IPS-18a (cell line): ENCODE measurements at regions not wholly inside any gene's neighbourhood (a gene's known extent, or its start where the extent isn't known, plus 50 kb on each side); places are given as distances from the start of the nearest gene placed in this dataset.
"Not testable (repeated sequence)": the region's sequence is repeated elsewhere in the genome, so short reads cannot be mapped to it uniquely, and the experiment has no call there.

ENCODE experiments used
- H3K27ac ChIP-seq: one replicate; pipeline ENCODE4 v1.5.1; 2013; ENCODE audit warnings: low read length
- H3K27me3 ChIP-seq: one replicate; pipeline ENCODE4 v1.6.1; 2013; ENCODE audit warnings: mild to moderate bottlenecking, low read length; ENCODE audit not compliant: control insufficient read depth, insufficient read depth
- H3K36me3 ChIP-seq: one replicate; pipeline ENCODE4 v1.6.1; 2013; ENCODE audit warnings: low read depth, low read length; ENCODE audit not compliant: control insufficient read depth
- H3K4me1 ChIP-seq: one replicate; pipeline ENCODE4 v1.6.1; 2013; ENCODE audit warnings: low read depth, low read length; ENCODE audit not compliant: control insufficient read depth
- H3K4me3 ChIP-seq: one replicate; pipeline ENCODE4 v1.5.1; 2013; ENCODE audit warnings: low read length
- H3K9ac ChIP-seq: one replicate; pipeline ENCODE4 v1.6.1; 2013; ENCODE audit warnings: mild to moderate bottlenecking, low read length, moderate library complexity
- H3K9me3 ChIP-seq: one replicate; pipeline ENCODE4 v1.6.1; 2013; ENCODE audit warnings: low read depth, low read length; ENCODE audit not compliant: control insufficient read depth

DNA sequence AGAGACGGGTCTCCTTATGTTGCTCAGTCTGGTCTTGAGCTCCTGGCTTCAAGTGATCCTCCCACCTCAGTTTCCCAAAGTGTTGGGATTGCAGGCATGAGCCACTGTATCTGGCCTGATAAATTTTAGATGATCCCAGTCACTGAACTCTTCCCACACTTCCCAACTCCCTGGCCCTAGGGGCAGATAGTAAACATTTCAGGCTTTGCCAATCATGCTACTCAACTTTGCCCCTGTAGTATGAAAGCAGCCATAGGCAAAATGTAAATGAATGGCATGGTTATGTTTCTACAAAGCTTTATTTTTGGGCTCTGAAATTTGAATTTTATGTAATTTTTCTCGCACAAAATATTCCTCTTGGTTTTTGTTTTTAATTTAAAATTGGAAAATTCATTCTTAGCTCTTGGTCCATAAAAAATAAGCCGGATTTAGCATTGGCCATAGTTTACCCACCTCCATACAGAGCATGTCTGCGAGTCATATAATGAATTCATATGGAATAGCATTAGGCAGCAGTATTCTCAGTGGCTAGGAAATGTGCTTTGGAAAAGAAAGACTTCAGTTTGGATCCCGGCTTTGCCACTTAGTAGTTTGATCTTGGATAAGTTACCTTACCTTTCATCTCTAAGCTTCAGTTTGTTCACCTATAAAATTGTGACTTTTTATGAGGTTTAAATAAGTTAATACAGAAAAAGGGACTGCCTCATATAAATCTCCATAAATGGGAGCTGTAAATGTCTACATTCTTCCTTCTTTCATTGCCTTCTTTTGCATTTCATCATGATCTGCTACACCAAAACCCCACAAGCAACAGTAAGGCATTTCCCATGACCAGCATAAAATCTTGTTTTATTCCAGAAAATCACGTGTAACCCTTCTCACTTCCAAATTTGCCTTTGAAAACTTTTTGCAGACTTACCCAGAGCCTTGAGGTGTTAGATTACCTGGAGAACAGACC is 360.3 kb upstream of the TPM1 start:
- H3K27ac ChIP-seq = no peak overlapping the region
- H3K9me3 ChIP-seq = no peaks in the 10 kb centered on the region
- no peaks in the 10 kb centered on the region for H3K27me3 ChIP-seq
- H3K9ac ChIP-seq = no peak overlapping the region
- no peaks in the 10 kb centered on the region for H3K4me1 ChIP-seq
- no peak overlapping the region for H3K4me3 ChIP-seq
- no peaks in the 10 kb centered on the region for H3K36me3 ChIP-seq

DNA sequence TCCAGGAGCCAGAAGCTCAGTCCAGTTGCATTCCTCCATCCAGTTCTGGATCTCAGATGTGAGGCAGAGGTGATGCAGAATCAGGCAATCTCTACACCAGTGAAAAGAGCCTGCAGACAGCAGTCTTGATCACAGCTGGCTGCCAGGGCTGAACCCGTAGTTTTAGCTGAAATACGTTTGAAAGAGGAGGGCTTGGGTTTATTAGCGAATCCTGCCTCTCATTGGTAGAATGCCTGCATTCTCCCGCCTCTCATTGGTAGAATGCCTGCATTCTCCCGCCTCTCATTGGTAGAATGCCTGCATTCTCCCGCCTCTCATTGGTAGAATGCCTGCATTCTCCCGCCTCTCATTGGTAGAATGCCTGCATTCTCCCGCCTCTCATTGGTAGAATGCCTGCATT is 359.4 kb upstream of the TPM1 start:
- not testable (repeated sequence) for H3K27ac ChIP-seq, H3K9ac ChIP-seq, H3K9me3 ChIP-seq, H3K36me3 ChIP-seq, H3K4me3 ChIP-seq, H3K27me3 ChIP-seq, H3K4me1 ChIP-seq

DNA sequence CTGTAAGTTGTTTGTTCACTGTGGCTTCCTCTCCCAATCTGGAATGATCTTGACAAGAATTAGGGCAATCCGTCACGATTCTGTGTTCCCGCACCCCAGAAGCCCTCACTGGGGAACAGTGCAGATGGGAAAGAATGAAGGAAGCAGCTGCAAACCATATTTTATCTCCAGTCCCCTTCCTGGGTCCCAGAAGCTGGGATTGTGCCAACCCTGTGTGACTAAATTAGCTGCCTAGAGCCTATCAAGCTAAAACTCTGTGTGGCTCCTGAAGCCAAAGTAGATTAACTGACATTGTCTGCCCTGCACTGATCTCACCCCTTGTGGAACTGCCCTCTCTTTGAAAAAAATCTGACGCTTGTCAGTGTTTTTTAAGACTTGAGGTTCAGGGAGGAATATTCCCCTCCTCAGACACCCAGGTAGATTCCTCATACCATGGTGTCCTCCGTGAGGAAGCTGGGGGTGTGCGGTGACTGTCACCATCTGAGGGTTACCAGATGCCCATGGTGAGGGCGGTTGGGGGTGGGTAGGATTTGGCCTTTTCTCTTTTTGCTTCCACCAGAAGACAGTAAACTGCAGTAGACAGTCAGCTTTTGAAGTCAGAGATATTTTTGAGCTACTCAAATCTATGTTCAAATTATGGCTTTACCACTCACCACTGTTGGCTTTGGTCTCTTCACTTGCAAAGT is 358.3 kb upstream of the TPM1 start:
- no peaks in the 10 kb centered on the region for H3K27me3 ChIP-seq

DNA sequence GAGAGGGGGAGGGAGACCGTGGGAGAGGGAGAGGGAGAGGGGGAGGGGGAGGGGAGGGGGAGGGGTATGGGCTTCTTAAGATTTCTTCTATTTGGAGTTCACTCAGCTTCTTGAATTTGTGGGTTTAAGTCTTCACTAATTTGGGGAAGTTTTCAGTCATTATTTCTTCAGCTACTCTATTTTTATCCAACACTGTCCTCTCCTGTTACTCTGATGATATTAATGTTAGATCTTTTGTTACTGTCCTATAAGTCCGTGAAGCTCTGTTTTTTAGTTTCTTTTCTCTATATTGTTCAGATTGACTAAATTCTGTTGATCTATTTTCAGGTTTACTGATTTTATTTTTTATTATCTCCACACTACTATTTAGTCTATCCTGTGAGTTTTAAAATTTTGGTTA is 351.5 kb upstream of the TPM1 start:
- Histone ChIP-seq H3K27ac (no peak overlapping the region), H3K36me3 (no peaks in the 10 kb centered on the region), H3K9me3 (no peaks in the 10 kb centered on the region), H3K9ac (no peak overlapping the region), H3K27me3 (no peaks in the 10 kb centered on the region), H3K4me1 (no peaks in the 10 kb centered on the region), H3K4me3 (no peak overlapping the region)

More for the DNA sequence above, 358.3 kb upstream of the TPM1 start:
- H3K36me3 ChIP-seq = no peaks in the 10 kb centered on the region
- H3K4me3 ChIP-seq = no peak overlapping the region
- no peak overlapping the region for H3K9ac ChIP-seq
- H3K9me3 ChIP-seq = no peaks in the 10 kb centered on the region
- H3K27ac ChIP-seq = no peak overlapping the region
- no peaks in the 10 kb centered on the region for H3K4me1 ChIP-seq

DNA sequence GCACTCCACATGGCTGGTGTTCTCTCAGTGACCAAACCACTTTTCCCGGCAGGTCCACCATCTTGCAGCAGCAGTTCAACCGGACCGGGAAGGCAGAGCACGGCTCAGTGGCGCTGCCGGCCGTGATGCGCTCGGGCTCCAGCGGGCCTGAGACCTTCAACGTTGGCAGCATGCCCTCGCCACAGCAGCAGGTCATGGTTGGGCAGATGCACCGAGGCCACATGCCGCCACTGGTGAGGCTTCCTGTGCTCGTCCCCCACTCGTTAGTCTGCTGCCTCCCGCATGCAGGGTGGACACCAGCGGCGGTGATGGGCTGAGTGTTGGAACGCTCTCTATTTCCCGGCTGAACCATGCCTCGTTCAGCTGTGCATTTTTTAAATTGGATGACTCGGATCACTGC is 344.9 kb upstream of the TPM1 start:
- no peaks in the 10 kb centered on the region for H3K4me1 ChIP-seq
- H3K9me3 ChIP-seq = no peaks in the 10 kb centered on the region
- H3K36me3 ChIP-seq = no peaks in the 10 kb centered on the region
- no peak overlapping the region for H3K9ac ChIP-seq
- no peaks in the 10 kb centered on the region for H3K27me3 ChIP-seq
- H3K27ac ChIP-seq = no peak overlapping the region
- no peak overlapping the region for H3K4me3 ChIP-seq

DNA sequence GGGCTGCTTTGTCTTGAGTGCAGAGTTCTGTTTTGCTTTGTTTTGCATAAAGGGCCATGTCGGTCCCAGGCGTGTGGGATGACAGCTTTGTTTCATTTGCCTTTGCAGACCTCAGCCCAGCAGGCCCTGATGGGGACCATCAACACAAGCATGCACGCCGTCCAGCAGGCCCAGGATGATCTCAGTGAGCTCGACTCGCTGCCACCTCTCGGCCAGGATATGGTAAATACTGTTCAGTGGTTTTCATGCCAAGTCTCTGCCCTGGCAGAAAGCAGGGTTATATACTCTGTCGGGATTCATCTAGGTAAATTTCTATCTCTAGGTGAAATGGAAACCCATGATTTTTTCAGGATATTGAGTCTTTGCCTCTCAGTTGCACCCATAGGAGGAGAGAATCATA is 343.9 kb upstream of the TPM1 start:
- no peaks in the 10 kb centered on the region for H3K4me1 ChIP-seq
- H3K9ac ChIP-seq = no peak overlapping the region
- H3K36me3 ChIP-seq = no peaks in the 10 kb centered on the region
- no peak overlapping the region for H3K27ac ChIP-seq
- H3K4me3 ChIP-seq = no peak overlapping the region
- H3K9me3 ChIP-seq = no peaks in the 10 kb centered on the region
- no peaks in the 10 kb centered on the region for H3K27me3 ChIP-seq

DNA sequence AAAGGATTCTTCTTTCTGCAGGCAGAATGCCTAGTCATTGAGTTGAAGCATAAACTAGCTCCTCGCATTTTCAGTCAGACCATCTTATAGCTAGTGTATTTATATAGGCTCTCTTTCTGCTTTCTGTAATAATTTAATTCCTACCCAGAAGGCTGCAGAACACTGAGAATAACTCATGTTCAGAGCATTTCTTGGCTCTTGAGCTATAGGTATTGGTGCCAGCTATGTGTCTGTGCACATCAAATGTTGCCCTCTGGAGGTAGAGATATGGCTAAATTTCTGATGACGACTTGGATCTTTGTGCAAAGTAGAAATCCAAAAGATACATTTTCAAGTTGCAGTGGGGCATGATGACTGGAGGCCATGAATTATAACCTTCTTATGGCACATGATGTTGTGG is 336.2 kb upstream of the TPM1 start:
- peaks cover 9% of the 10 kb centered on the region for H3K4me1 ChIP-seq
- no peak overlapping the region for H3K9ac ChIP-seq
- H3K4me3 ChIP-seq = no peak overlapping the region
- H3K9me3 ChIP-seq = no peaks in the 10 kb centered on the region
- H3K27ac ChIP-seq = no peak overlapping the region
- no peaks in the 10 kb centered on the region for H3K36me3 ChIP-seq
- H3K27me3 ChIP-seq = no peaks in the 10 kb centered on the region

DNA sequence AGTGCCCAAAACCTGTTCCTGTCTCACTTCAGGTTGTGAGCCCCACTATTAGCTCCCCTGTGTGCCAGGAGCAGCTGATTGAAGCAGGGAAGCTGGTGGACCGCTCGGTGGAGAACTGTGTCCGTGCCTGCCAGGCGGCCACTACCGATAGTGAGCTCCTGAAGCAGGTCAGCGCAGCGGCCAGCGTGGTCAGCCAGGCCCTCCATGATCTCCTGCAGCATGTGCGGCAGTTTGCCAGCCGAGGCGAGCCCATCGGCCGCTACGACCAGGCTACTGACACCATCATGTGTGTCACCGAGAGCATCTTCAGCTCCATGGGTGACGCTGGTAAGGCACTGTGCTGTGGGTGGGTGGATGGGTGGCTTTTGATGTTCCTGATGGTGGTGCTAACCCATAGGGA is 334.1 kb upstream of the TPM1 start:
- no peaks in the 10 kb centered on the region for H3K27me3 ChIP-seq
- H3K9ac ChIP-seq = no peak overlapping the region
- H3K27ac ChIP-seq = no peak overlapping the region
- peaks cover 9% of the 10 kb centered on the region for H3K4me1 ChIP-seq
- H3K9me3 ChIP-seq = no peaks in the 10 kb centered on the region
- H3K36me3 ChIP-seq = no peaks in the 10 kb centered on the region
- H3K4me3 ChIP-seq = no peak overlapping the region

DNA sequence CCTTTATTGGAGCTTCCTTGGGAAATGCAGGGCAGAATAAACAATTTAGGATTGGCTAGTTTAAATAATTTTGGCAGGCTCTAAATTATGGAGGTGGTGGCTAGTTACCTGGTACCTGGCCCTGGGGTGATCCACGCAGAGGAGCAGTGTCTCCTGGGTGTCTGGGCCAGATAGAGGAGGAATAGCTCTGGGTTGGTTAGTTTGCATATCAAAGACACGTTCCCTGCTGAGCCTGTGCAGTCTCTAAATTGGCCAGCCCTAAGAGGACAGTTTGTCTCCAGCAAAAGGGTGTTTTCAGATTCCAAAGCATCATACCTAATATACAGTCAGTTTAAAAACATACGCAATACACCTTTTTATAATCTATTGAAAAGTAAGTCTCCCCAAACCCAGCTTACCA is 333.3 kb upstream of the TPM1 start:
- Histone ChIP-seq H3K27ac (no peak overlapping the region), H3K9me3 (no peaks in the 10 kb centered on the region), H3K4me3 (no peak overlapping the region), H3K9ac (no peak overlapping the region), H3K4me1 (peaks cover 9% of the 10 kb centered on the region), H3K36me3 (no peaks in the 10 kb centered on the region), H3K27me3 (no peaks in the 10 kb centered on the region)

DNA sequence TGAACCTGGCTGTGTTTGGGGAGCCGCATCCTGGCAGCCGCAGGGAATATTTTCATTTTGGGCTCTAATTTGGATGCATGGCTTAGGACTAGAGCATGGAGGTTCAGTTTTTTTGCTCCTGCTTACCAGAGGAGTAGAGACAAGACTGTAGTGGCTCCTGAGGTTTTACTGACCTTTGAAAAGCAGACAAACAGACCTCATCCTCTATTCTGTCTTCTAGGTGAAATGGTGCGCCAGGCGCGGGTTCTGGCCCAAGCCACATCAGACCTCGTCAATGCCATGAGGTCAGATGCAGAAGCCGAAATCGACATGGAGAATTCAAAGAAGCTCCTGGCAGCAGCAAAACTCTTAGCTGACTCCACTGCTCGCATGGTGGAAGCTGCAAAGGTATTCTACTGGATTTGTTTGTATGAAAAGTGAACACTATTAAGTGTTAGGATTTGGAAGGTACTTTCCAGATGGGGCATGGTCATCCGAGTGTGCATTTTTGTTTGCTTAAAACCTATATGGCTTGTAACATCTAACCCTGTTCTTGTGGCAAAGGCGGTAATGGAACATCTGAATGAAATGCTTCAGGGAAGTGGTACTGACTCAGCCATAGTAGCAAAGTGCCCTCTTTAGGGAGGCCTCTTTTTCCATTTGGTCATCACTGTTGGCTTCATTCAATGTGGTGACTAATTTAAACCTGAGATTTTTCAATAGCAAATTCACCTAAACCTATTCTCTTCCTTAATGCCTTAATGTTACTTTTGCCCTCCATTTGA is 330.7 kb upstream of the TPM1 start:
- no peaks in the 10 kb centered on the region for H3K36me3 ChIP-seq
- no peak overlapping the region for H3K4me3 ChIP-seq
- H3K4me1 ChIP-seq = peaks cover 6% of the 10 kb centered on the region
- no peak overlapping the region for H3K27ac ChIP-seq
- no peaks in the 10 kb centered on the region for H3K9me3 ChIP-seq
- H3K9ac ChIP-seq = no peak overlapping the region
- H3K27me3 ChIP-seq = no peaks in the 10 kb centered on the region

DNA sequence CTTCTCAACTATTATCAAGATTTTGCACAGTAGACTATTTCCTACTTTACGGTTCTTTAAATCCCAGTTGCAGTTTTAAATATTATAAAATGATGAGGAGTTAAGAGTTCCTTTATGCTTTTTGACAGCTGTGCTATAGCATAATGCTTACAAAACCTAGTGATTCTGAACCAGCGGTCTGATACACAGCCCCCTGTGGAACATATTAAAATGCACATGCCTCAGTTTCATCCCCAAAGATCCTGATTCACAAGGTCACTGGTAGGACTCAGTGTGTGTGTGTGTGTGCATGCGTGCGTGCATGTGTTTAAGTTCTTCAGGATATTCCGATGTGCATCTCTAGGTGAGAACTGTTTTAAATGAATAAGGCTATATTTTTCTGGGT is 330.1 kb upstream of the TPM1 start:
- no peaks in the 10 kb centered on the region for H3K27me3 ChIP-seq
- H3K27ac ChIP-seq = no peak overlapping the region
- peaks cover 3% of the 10 kb centered on the region for H3K36me3 ChIP-seq
- no peak overlapping the region for H3K9ac ChIP-seq
- no peak overlapping the region for H3K4me3 ChIP-seq
- H3K4me1 ChIP-seq = peaks cover 6% of the 10 kb centered on the region
- no peaks in the 10 kb centered on the region for H3K9me3 ChIP-seq
